ENCODE measurements at regions not wholly inside any gene's neighbourhood (a gene's known extent, or its start where the extent isn't known, plus 50 kb on each side); places are given as distances from the start of the nearest gene placed in this dataset.

- no peaks in the 10 kb centered on the region for H3K9me3 Mint-ChIP-seq
- no peak overlapping the region for H3K4me3 Mint-ChIP-seq
- no peak overlapping the region for H3K27ac Mint-ChIP-seq
- POLR2A ChIA-PET, result no interaction called here
- TF ChIP-seq CTCF (IDR thresholded peaks at IDR 0.05), result no peak
- H3K36me3 Mint-ChIP-seq (ENCODE audit: low read depth), result no peaks in the 10 kb centered on the region
- CTCF ChIA-PET, result no interaction called here
- no peaks in the 10 kb centered on the region for H3K27me3 Mint-ChIP-seq
- intact Hi-C loops (cut with micrococcal nuclease), result no loop called here
- no peak for DNase-seq
- no peaks in the 10 kb centered on the region for H3K4me1 Mint-ChIP-seq (ENCODE audit: low read depth)
- ATAC-seq, result no peak
Measured at GRCh38 chr2:24439971-24440340, 51.1 kb upstream of the NCOA1 start.

- H3K9me3 Mint-ChIP-seq, result no peaks in the 10 kb centered on the region
- no peaks in the 10 kb centered on the region for H3K4me1 Mint-ChIP-seq (ENCODE audit: low read depth)
- DNase-seq (no peak), ATAC-seq (no peak)
- ChIA-PET CTCF (no interaction called here), POLR2A (no interaction called here)
- intact Hi-C loops (cut with micrococcal nuclease), result no loop called here
- H3K4me3 Mint-ChIP-seq, result no peak overlapping the region
- no peaks in the 10 kb centered on the region for H3K36me3 Mint-ChIP-seq (ENCODE audit: low read depth)
- TF ChIP-seq CTCF (IDR thresholded peaks at IDR 0.05), result no peak
- no peak overlapping the region for H3K27ac Mint-ChIP-seq
- no peaks in the 10 kb centered on the region for H3K27me3 Mint-ChIP-seq
Measured at GRCh38 chr2:24439280-24439970, 51.6 kb upstream of the NCOA1 start.

GRCh38 chr2:24438106-24438505 is 52.9 kb upstream of the NCOA1 start:
- CTCF ChIA-PET, result no interaction called here
- ATAC-seq, result no peak
- Mint-ChIP-seq H3K27ac (no peak overlapping the region), H3K27me3 (no peaks in the 10 kb centered on the region), H3K4me3 (no peak overlapping the region), H3K36me3 (ENCODE audit: low read depth) (no peaks in the 10 kb centered on the region), H3K4me1 (ENCODE audit: low read depth) (no peaks in the 10 kb centered on the region), H3K9me3 (no peaks in the 10 kb centered on the region)
- TF ChIP-seq CTCF (IDR thresholded peaks at IDR 0.05), result no peak
- DNase-seq, result no peak
- POLR2A ChIA-PET, result no interaction called here
- intact Hi-C loops (cut with micrococcal nuclease), result no loop called here

- Mint-ChIP-seq H3K27ac (no peak overlapping the region), H3K9me3 (no peaks in the 10 kb centered on the region), H3K4me1 (ENCODE audit: low read depth) (no peaks in the 10 kb centered on the region), H3K36me3 (ENCODE audit: low read depth) (no peaks in the 10 kb centered on the region), H3K4me3 (no peak overlapping the region), H3K27me3 (no peaks in the 10 kb centered on the region)
- intact Hi-C loops (cut with micrococcal nuclease), result no loop called here
- ChIA-PET CTCF (interaction anchor here (1.0 to 2.1 kb wide), 3 partner anchors 13 to 26 kb away, joined by 3 to 9 read pairs (median 4); no protein-coding TSS in a partner anchor), POLR2A (no interaction called here)
- ATAC-seq (no peak), DNase-seq (no peak)
- no peak for TF ChIP-seq CTCF (IDR thresholded peaks at IDR 0.05)
Measured at GRCh38 chr2:24435391-24436316, 55.4 kb upstream of the NCOA1 start.

GRCh38 chr2:24434541-24434940 is 56.5 kb upstream of the NCOA1 start:
- ATAC-seq (no peak), DNase-seq (no peak)
- TF ChIP-seq CTCF (IDR thresholded peaks at IDR 0.05), result no peak
- POLR2A ChIA-PET, result no interaction called here
- Mint-ChIP-seq H3K27ac (no peak overlapping the region), H3K4me3 (no peak overlapping the region), H3K9me3 (no peaks in the 10 kb centered on the region), H3K4me1 (ENCODE audit: low read depth) (no peaks in the 10 kb centered on the region), H3K36me3 (ENCODE audit: low read depth) (no peaks in the 10 kb centered on the region), H3K27me3 (no peaks in the 10 kb centered on the region)
- CTCF ChIA-PET, result interaction anchor here (0.8 to 2.6 kb wide), 4 partner anchors 12 to 394 kb away, joined by 3 to 16 read pairs (median 6); no protein-coding TSS in a partner anchor
- intact Hi-C loops (cut with micrococcal nuclease), result no loop called here

All from activated CD8-positive, alpha-beta T cell treated with anti-CD3 and anti-CD28 coated beads for 36 hours (primary cell).